WERI-Rb-1 (cell line): ENCODE measurements at regions not wholly inside any gene's neighbourhood (a gene's known extent, or its start where the extent isn't known, plus 50 kb on each side); places are given as distances from the start of the nearest gene placed in this dataset.

Source experiments
- DNase-seq: peaks from one replicate; pipeline ENCODE4 v3.0.0-alpha.2; 2020
- H3K27ac ChIP-seq: fragments of 250-450 bp; sonication (Bioruptor Pico); 2 replicates; pipeline ENCODE4 v1.5.1; 2020; ENCODE audit warnings: mild to moderate bottlenecking, moderate library complexity
- H3K27me3 ChIP-seq: fragments of 250-450 bp; sonication (Bioruptor Pico); 2 replicates; pipeline ENCODE4 v1.5.1; 2021; ENCODE audit warnings: mild to moderate bottlenecking, low read depth, moderate library complexity; ENCODE audit not compliant: insufficient read depth, severe bottlenecking
- H3K36me3 ChIP-seq: fragments of 250-450 bp; sonication (Bioruptor Pico); 2 replicates; pipeline ENCODE4 v1.5.1; 2020; ENCODE audit warnings: mild to moderate bottlenecking, moderate library complexity
- H3K4me3 ChIP-seq: 2 replicates; pipeline ENCODE4 v1.5.1; 2011; ENCODE audit warnings: low read depth, mild to moderate bottlenecking, control low read depth, low read length
- H3K9me3 ChIP-seq: fragments of 250-450 bp; sonication (Bioruptor Pico); 2 replicates; pipeline ENCODE4 v1.5.1; 2021; ENCODE audit warnings: mild to moderate bottlenecking, moderate library complexity; ENCODE audit not compliant: severe bottlenecking
- TF ChIP-seq, protein P1 (sequence below): IDR thresholded peaks from 2 replicates; pipeline ENCODE4 v1.5.1; 2011; ENCODE audit warnings: low read depth, mild to moderate bottlenecking, control low read depth, inconsistent platforms, low read length

GRCh38 chr1:244782056-244782455 is 53.4 kb upstream of the COX20 start:
- H3K27me3 ChIP-seq, result no peaks in the 10 kb centered on the region
- H3K36me3 ChIP-seq, result no peaks in the 10 kb centered on the region
- TF ChIP-seq, protein P1, sequence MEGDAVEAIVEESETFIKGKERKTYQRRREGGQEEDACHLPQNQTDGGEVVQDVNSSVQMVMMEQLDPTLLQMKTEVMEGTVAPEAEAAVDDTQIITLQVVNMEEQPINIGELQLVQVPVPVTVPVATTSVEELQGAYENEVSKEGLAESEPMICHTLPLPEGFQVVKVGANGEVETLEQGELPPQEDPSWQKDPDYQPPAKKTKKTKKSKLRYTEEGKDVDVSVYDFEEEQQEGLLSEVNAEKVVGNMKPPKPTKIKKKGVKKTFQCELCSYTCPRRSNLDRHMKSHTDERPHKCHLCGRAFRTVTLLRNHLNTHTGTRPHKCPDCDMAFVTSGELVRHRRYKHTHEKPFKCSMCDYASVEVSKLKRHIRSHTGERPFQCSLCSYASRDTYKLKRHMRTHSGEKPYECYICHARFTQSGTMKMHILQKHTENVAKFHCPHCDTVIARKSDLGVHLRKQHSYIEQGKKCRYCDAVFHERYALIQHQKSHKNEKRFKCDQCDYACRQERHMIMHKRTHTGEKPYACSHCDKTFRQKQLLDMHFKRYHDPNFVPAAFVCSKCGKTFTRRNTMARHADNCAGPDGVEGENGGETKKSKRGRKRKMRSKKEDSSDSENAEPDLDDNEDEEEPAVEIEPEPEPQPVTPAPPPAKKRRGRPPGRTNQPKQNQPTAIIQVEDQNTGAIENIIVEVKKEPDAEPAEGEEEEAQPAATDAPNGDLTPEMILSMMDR, result no peak
- H3K4me3 ChIP-seq, result no peak overlapping the region
- no peak for DNase-seq
- no peaks in the 10 kb centered on the region for H3K9me3 ChIP-seq
- no peak overlapping the region for H3K27ac ChIP-seq

- no peaks in the 10 kb centered on the region for H3K36me3 ChIP-seq
- no peak overlapping the region for H3K4me3 ChIP-seq
- TF ChIP-seq, protein P1, result no peak
- H3K9me3 ChIP-seq, result no peaks in the 10 kb centered on the region
- no peak overlapping the region for H3K27ac ChIP-seq
- DNase-seq, result no peak
- H3K27me3 ChIP-seq, result no peaks in the 10 kb centered on the region
These were observed 52.3 kb upstream of the COX20 start for GRCh38 chr1:244783138-244783537.
